H9 (cell line): ENCODE measurements at regions not wholly inside any gene's neighbourhood (a gene's known extent, or its start where the extent isn't known, plus 50 kb on each side); places are given as distances from the start of the nearest gene placed in this dataset.

Source experiments
- DNase-seq: peaks from one replicate; pipeline ENCODE4 v3.0.0-alpha.2; 2017
- H2AFZ ChIP-seq: one replicate; pipeline ENCODE4 v1.6.1; 2013; ENCODE audit warnings: mild to moderate bottlenecking, low read length, control low read depth, moderate library complexity
- H2AK5ac ChIP-seq: 2 replicates; pipeline ENCODE4 v1.6.1; 2013; ENCODE audit warnings: low read length, control low read depth, mixed read lengths; ENCODE audit not compliant: insufficient read length
- H2BK120ac ChIP-seq: one replicate; pipeline ENCODE4 v1.6.1; 2013; ENCODE audit warnings: low read depth, mild to moderate bottlenecking, low read length, control low read depth, inconsistent platforms; ENCODE audit not compliant: poor library complexity, severe bottlenecking
- H2BK12ac ChIP-seq: 2 replicates; pipeline ENCODE4 v1.6.1; 2013; ENCODE audit warnings: low read length, control low read depth, mixed read lengths, low read depth; ENCODE audit not compliant: insufficient read length
- H2BK15ac ChIP-seq: 2 replicates; pipeline ENCODE4 v1.6.1; 2013; ENCODE audit warnings: low read depth, low read length, control low read depth
- H2BK20ac ChIP-seq: one replicate; pipeline ENCODE4 v1.6.1; 2013; ENCODE audit warnings: low read depth, mild to moderate bottlenecking, low read length, control low read depth, inconsistent platforms; ENCODE audit not compliant: poor library complexity, severe bottlenecking
- H2BK5ac ChIP-seq: 2 replicates; pipeline ENCODE4 v1.6.1; 2013; ENCODE audit warnings: low read length, control low read depth, mixed read lengths; ENCODE audit not compliant: insufficient read length
- H3K14ac ChIP-seq: 2 replicates; pipeline ENCODE4 v1.6.1; 2013; ENCODE audit warnings: low read length, control low read depth; ENCODE audit not compliant: insufficient read depth
- H3K18ac ChIP-seq: 2 replicates; pipeline ENCODE4 v1.6.1; 2013; ENCODE audit warnings: low read depth, mild to moderate bottlenecking, mixed read lengths, low read length, control low read depth; ENCODE audit not compliant: insufficient read length
- H3K23ac ChIP-seq: 2 replicates; pipeline ENCODE4 v1.6.1; 2013; ENCODE audit warnings: low read length, control low read depth, mixed read lengths, low read depth; ENCODE audit not compliant: insufficient read length
- H3K23me2 ChIP-seq: 2 replicates; pipeline ENCODE4 v1.6.1; 2013; ENCODE audit warnings: low read depth, mild to moderate bottlenecking, mixed read lengths, low read length, control low read depth; ENCODE audit not compliant: insufficient read length, poor library complexity, severe bottlenecking
- H3K27ac ChIP-seq: 2 replicates; pipeline ENCODE4 v1.5.1; 2013; ENCODE audit warnings: low read length, control low read depth, mixed read lengths, low read depth; ENCODE audit not compliant: insufficient read length
- H3K27me3 ChIP-seq: 2 replicates; pipeline ENCODE4 v1.6.1; 2013; ENCODE audit warnings: low read length, control low read depth, inconsistent platforms; ENCODE audit not compliant: insufficient read depth
- H3K4ac ChIP-seq: 2 replicates; pipeline ENCODE4 v1.6.1; 2013; ENCODE audit warnings: low read depth, mild to moderate bottlenecking, control low read depth, inconsistent platforms, low read length, moderate library complexity
- H3K4me1 ChIP-seq: 2 replicates; pipeline ENCODE4 v1.6.1; 2013; ENCODE audit warnings: low read length, control low read depth, inconsistent platforms; ENCODE audit not compliant: insufficient read depth
- H3K4me2 ChIP-seq: 2 replicates; pipeline ENCODE4 v1.6.1; 2013; ENCODE audit warnings: low read length, control low read depth, mixed read lengths; ENCODE audit not compliant: insufficient read length, insufficient read depth
- H3K56ac ChIP-seq: 2 replicates; pipeline ENCODE4 v1.6.1; 2013; ENCODE audit warnings: low read depth, mild to moderate bottlenecking, mixed read lengths, low read length, control low read depth; ENCODE audit not compliant: insufficient read length
- H3K79me1 ChIP-seq: 2 replicates; pipeline ENCODE4 v1.6.1; 2013; ENCODE audit warnings: low read depth, mild to moderate bottlenecking, moderate library complexity, low read length, control low read depth, inconsistent platforms; ENCODE audit not compliant: insufficient read depth, poor library complexity, severe bottlenecking
- H3K79me2 ChIP-seq: 2 replicates; pipeline ENCODE4 v1.6.1; 2013; ENCODE audit warnings: low read length, control low read depth, inconsistent platforms; ENCODE audit not compliant: insufficient read depth
- H3K9ac ChIP-seq: 2 replicates; pipeline ENCODE4 v1.6.1; 2013; ENCODE audit warnings: low read length, control low read depth, mixed read lengths; ENCODE audit not compliant: insufficient read length; ENCODE audit errors: extremely low read depth
- H3K9me3 ChIP-seq: one replicate; pipeline ENCODE4 v1.6.1; 2013; ENCODE audit warnings: low read depth, low read length, inconsistent platforms; ENCODE audit not compliant: control insufficient read depth
- H3T11ph ChIP-seq: one replicate; pipeline ENCODE4 v1.6.1; 2013; ENCODE audit warnings: mild to moderate bottlenecking, low read length, control low read depth, inconsistent platforms
- H4K20me1 ChIP-seq: one replicate; pipeline ENCODE4 v1.6.1; 2013; ENCODE audit not compliant: control insufficient read depth, insufficient read length, insufficient read depth
- H4K5ac ChIP-seq: 2 replicates; pipeline ENCODE4 v1.6.1; 2013; ENCODE audit warnings: low read depth, mild to moderate bottlenecking, mixed read lengths, low read length, control low read depth; ENCODE audit not compliant: insufficient read length
- H4K8ac ChIP-seq: replicated peaks from 2 replicates; pipeline ENCODE4 v1.6.1; 2013; ENCODE audit warnings: low read length, control low read depth, mixed read lengths, low read depth; ENCODE audit not compliant: insufficient read length
- H4K91ac ChIP-seq: 2 replicates; pipeline ENCODE4 v1.6.1; 2013; ENCODE audit warnings: low read depth, mild to moderate bottlenecking, moderate library complexity, mixed read lengths, low read length, control low read depth; ENCODE audit not compliant: insufficient read length
- H3K27ac Mint-ChIP-seq, 3 experiments: 2 replicates in 2 of 3; 3 replicates in 1 of 3; pipeline ENCODE4 v1.8.0; 2020 to 2021; ENCODE audit warnings: mixed read lengths in 3 of 3, mild to moderate bottlenecking in 1 of 3, moderate library complexity in 1 of 3
- H3K27me3 Mint-ChIP-seq: 2 replicates; pipeline ENCODE4 v1.8.0; 2021; ENCODE audit warnings: low read depth, mild to moderate bottlenecking, moderate library complexity, mixed read lengths
- H3K36me3 Mint-ChIP-seq, 3 experiments: 2 replicates in 2 of 3; 3 replicates in 1 of 3; pipeline ENCODE4 v1.8.0; 2020 to 2021; ENCODE audit warnings: low read depth in 3 of 3, mixed read lengths in 3 of 3; ENCODE audit not compliant: insufficient read depth in 1 of 3
- H3K4me1 Mint-ChIP-seq, 2 experiments: 2 replicates each; pipeline ENCODE4 v1.8.0; 2020; ENCODE audit warnings: mixed read lengths in 2 of 2
- H3K4me3 Mint-ChIP-seq, 2 experiments: 2 replicates in 1 of 2; 3 replicates in 1 of 2; pipeline ENCODE4 v1.8.0; 2020 to 2021; ENCODE audit warnings: mild to moderate bottlenecking in 2 of 2, mixed read lengths in 2 of 2, moderate library complexity in 1 of 2
- H3K9me3 Mint-ChIP-seq, 2 experiments: 2 replicates in 1 of 2; 3 replicates in 1 of 2; pipeline ENCODE4 v1.8.0; 2020; ENCODE audit warnings: mild to moderate bottlenecking in 2 of 2, mixed read lengths in 2 of 2, moderate library complexity in 1 of 2
- WGBS: extraction: QIAGEN DNeasy Blood & Tissue Kit; methylation state at CpG from one replicate; pipeline ENCODE4 v1.1.7; 2013; ENCODE audit warnings: missing lambda C conversion rate, low lambda C conversion rate, mixed read lengths; ENCODE audit not compliant: insufficient read length; ENCODE audit errors: extremely low coverage; 5-methylcytosine and 5-hydroxymethylcytosine counted together
- TF ChIP-seq, protein P1 (sequence below): fragments of 200-600 bp; sonication (generic); conservative IDR thresholded peaks from 3 replicates; pipeline ENCODE4 v1.8.0; 2021; ENCODE audit warnings: antibody characterized with exemption, mild to moderate bottlenecking

GRCh38 chr3:124593442-124593829 is 136.8 kb upstream of the UMPS start:
- Histone ChIP-seq H3K4ac (no peak overlapping the region), H3K4me2 (no peak overlapping the region), H3K79me2 (no peaks in the 10 kb centered on the region), H3K23me2 (no peaks in the 10 kb centered on the region), H3K27me3 (no peaks in the 10 kb centered on the region), H3K23ac (no peak overlapping the region), H2AK5ac (no peak overlapping the region), H3T11ph (no peak overlapping the region), H4K5ac (no peak overlapping the region), H3K14ac (no peak overlapping the region), H4K8ac (no peak overlapping the region), H2BK20ac (no peak overlapping the region), H3K4me1 (peaks cover 4% of the 10 kb centered on the region; the same call in 1 of the 2 replicates), H2BK120ac (no peak overlapping the region), H4K20me1 (no peaks in the 10 kb centered on the region), H3K27ac (no peak overlapping the region), H2AFZ (no peak overlapping the region), H3K9me3 (no peaks in the 10 kb centered on the region), H3K56ac (no peak overlapping the region), H3K18ac (no peak overlapping the region), H2BK15ac (no peak overlapping the region), H3K9ac (no peak overlapping the region), H2BK12ac (no peak overlapping the region), H4K91ac (no peak overlapping the region), H3K79me1 (no peaks in the 10 kb centered on the region), H2BK5ac (no peak overlapping the region)
- no peaks in the 10 kb centered on the region for H3K36me3 Mint-ChIP-seq
- no peaks in the 10 kb centered on the region for H3K9me3 Mint-ChIP-seq
- no CpG with 5 or more reads among the region's 2 CpGs for WGBS
- DNase-seq = no peak
- H3K4me3 Mint-ChIP-seq = no peak overlapping the region
- H3K27ac Mint-ChIP-seq = no peak overlapping the region
- peaks cover 16 to 21% of the 10 kb centered on the region in 2 experiments for H3K4me1 Mint-ChIP-seq
- peaks cover 7% of the 10 kb centered on the region for H3K27me3 Mint-ChIP-seq
- TF ChIP-seq, protein P1, sequence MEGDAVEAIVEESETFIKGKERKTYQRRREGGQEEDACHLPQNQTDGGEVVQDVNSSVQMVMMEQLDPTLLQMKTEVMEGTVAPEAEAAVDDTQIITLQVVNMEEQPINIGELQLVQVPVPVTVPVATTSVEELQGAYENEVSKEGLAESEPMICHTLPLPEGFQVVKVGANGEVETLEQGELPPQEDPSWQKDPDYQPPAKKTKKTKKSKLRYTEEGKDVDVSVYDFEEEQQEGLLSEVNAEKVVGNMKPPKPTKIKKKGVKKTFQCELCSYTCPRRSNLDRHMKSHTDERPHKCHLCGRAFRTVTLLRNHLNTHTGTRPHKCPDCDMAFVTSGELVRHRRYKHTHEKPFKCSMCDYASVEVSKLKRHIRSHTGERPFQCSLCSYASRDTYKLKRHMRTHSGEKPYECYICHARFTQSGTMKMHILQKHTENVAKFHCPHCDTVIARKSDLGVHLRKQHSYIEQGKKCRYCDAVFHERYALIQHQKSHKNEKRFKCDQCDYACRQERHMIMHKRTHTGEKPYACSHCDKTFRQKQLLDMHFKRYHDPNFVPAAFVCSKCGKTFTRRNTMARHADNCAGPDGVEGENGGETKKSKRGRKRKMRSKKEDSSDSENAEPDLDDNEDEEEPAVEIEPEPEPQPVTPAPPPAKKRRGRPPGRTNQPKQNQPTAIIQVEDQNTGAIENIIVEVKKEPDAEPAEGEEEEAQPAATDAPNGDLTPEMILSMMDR = no peak
